Adipocyte (in vitro differentiated cells): ENCODE measurements at regions not wholly inside any gene's neighbourhood (a gene's known extent, or its start where the extent isn't known, plus 50 kb on each side); places are given as distances from the start of the nearest gene placed in this dataset.

Source experiments
- DNase-seq: peaks from one replicate; pipeline ENCODE4 v3.0.0-alpha.2; 2015; ENCODE audit warnings: low read depth
- H3K27me3 ChIP-seq: replicated peaks from 2 replicates; pipeline ENCODE4 v1.7.0; 2013; ENCODE audit warnings: mild to moderate bottlenecking, low read length, moderate library complexity; ENCODE audit not compliant: control insufficient read depth, insufficient read depth
- H3K36me3 ChIP-seq: 2 replicates; pipeline ENCODE4 v1.7.0; 2013; ENCODE audit warnings: low read length, mild to moderate bottlenecking, moderate library complexity; ENCODE audit not compliant: control insufficient read depth, insufficient read depth, severe bottlenecking
- H3K4me1 ChIP-seq: 2 replicates; pipeline ENCODE4 v1.7.0; 2013; ENCODE audit warnings: mild to moderate bottlenecking, low read length, moderate library complexity; ENCODE audit not compliant: control insufficient read depth, insufficient read depth
- H3K4me3 ChIP-seq: 2 replicates; pipeline ENCODE4 v1.7.0; 2013; ENCODE audit warnings: mild to moderate bottlenecking, low read length, moderate library complexity
- H3K9ac ChIP-seq: 2 replicates; pipeline ENCODE4 v1.7.0; 2013; ENCODE audit warnings: mild to moderate bottlenecking, low read length, moderate library complexity
- H3K9me3 ChIP-seq: 2 replicates; pipeline ENCODE4 v1.7.0; 2013; ENCODE audit warnings: mild to moderate bottlenecking, low read length, moderate library complexity; ENCODE audit not compliant: control insufficient read depth

DNA sequence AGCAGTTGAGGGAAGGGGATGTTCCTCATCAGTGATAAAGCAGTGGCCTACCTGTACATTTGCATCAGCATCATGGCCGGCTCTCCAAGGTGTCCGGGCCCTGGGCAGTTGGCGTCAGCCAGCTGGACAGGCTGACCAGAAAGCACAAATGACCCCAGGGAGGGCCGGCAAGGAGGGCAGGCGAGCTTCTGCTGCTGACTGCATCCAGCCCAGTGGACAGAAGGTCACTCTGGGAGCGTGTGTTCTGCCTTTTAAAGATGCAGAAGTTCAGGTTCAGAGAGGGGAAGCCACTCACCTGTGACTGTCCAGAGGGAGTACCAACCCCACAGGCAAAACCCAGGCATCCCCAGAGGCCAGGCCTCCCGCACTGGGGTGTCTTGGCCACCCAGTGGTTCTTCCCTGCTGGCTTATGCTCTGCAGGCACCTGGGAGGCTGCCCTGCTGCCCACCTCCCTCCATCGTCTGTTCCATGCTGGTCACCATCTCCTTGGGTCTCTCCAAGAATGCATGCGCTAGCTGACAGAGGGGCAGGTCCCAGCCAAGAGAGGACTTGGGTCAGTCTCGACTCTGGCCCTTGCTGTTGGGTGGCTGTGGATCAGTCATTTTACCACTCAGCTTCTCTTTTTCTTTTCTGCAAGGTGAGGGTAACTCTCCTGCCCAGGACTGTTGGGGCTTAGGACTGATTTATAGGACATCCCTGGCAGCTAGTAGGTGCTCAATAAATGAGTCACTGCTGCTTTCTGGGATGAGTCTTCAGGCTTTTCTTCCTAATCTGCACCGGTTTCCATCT, 89.9 kb downstream of the INHBB start:
- Histone ChIP-seq H3K9ac (no peak overlapping the region), H3K27me3 (peaks cover 15% of the 10 kb centered on the region)
- DNase-seq = no peak

DNA sequence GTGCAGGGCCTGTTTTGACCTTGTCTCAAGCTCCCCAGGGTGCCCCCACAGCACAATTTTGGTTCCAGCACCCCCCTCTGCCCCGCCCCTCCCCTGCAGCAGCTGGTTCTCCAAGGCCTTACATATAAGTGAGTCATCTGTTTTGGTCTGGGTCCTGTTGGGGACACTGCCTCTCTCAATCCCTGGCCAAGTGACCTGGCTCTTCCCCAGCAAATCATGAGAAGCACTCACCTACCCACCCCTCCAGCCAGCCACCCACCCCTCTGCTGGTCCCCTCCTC, 90.5 kb downstream of the INHBB start:
- Histone ChIP-seq H3K9me3 (no peaks in the 10 kb centered on the region), H3K9ac (no peak overlapping the region), H3K27me3 (peaks cover 15% of the 10 kb centered on the region), H3K4me3 (no peak overlapping the region), H3K36me3 (no peaks in the 10 kb centered on the region), H3K4me1 (peaks cover 45% of the 10 kb centered on the region)
- peak; percentile 38 for DNase-seq

More for the DNA sequence above, 89.9 kb downstream of the INHBB start:
- Histone ChIP-seq H3K9me3 (no peaks in the 10 kb centered on the region), H3K4me3 (no peak overlapping the region), H3K4me1 (peaks cover 45% of the 10 kb centered on the region), H3K36me3 (no peaks in the 10 kb centered on the region)

DNA sequence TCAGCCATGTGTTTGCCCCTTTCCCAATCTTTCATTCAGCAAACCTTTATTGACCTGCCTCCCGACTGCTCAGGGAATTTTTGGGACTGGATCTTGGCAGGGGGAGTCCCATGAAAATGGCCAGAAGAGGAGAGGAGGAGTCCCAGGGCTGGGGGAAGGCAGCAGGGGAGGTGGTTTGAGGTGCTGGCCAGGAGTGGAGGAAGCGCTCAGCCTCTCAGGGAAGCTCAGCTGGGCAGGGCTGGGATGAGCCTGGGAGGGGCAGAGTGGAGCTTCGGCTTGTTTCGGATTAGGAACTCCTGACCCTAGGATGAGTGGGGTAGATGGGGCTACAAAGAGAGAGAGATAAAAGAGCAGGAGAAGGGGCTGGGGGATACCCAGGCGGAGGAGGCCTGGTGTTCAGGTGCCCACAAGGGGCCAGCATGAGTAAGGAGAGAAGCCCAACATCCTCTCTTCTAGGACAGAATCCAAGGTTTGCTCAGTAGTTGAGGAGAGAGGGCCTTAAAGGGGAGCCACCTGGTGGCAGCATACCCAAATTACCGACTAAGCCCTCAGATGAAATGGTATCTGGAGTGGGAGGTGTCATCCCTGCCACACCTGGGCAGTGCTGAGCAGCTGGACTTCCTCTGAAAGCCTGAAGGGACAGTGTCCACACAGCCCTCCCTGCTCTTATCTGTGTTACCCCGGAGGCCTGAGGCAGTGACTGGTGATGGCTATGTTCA, 91.1 kb downstream of the INHBB start:
- Histone ChIP-seq H3K9ac (no peak overlapping the region), H3K9me3 (no peaks in the 10 kb centered on the region), H3K36me3 (no peaks in the 10 kb centered on the region), H3K4me1 (peaks cover 49% of the 10 kb centered on the region), H3K4me3 (no peak overlapping the region), H3K27me3 (peaks cover 14% of the 10 kb centered on the region)
- DNase-seq = peak; percentile 64

DNA sequence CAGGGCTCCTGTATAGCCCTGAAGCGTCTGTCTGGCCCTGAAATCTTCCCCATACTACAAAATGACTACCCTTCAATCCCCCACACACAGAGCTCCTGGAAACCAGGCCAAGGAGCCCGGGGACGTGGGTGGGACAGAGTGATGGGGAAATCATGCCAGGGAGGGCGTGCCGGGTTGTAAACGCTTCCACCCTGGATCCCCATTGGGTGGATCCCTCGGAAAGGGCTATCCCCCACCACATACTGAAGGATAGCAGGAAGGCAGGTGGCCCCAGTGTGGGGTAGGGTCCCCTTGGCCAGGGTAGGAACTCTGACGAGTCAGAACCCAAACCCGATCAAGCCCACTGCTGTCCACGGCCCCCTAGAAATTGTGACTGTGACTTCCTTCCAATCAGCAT, 91.7 kb downstream of the INHBB start:
- no peak overlapping the region for H3K4me3 ChIP-seq
- no peaks in the 10 kb centered on the region for H3K36me3 ChIP-seq
- no peak for DNase-seq
- peaks cover 20% of the 10 kb centered on the region for H3K27me3 ChIP-seq
- H3K9ac ChIP-seq = no peak overlapping the region
- peaks cover 53% of the 10 kb centered on the region for H3K4me1 ChIP-seq
- no peaks in the 10 kb centered on the region for H3K9me3 ChIP-seq

DNA sequence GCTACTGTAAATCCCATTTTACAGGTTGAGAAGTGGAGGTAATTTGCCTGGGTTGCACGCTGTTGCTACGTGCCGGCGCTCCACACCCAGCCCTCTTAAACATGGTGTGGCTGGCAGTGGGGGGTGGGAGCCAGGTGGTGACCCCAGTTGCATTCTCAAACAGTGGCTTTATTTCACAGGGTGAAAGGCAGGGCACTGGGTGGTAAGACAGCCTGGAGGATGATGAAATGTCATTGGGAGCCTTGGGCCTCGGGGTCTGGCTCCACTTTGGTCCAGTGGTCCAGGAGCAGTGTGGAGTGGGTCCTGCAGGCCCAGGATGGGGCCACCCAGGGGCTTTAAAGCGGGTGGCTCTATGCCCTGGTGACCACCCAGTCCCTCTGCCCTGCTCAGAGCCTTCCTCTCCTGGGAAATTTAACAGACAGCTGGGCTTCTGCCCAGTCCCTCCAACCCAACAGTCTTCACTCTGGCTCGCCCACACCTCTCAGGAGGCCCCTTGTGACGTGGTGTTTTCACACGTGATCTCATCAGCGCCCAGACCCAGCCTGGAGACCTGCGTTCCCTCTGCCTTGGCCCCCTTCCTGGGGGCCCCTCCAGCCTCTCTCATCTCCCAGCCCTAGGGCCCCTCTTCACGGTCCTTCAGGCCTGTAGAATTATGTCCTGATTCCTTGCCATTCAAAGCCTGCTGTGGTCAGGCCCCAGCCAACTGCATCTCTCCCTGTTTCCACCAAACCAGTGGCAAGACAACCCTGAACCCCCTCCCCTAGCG, 92.5 kb downstream of the INHBB start:
- H3K4me3 ChIP-seq = no peak overlapping the region
- H3K9me3 ChIP-seq = no peaks in the 10 kb centered on the region
- peaks cover 56% of the 10 kb centered on the region for H3K4me1 ChIP-seq
- H3K9ac ChIP-seq = no peak overlapping the region
- peaks cover 24% of the 10 kb centered on the region for H3K27me3 ChIP-seq
- no peaks in the 10 kb centered on the region for H3K36me3 ChIP-seq
- DNase-seq = no peak

DNA sequence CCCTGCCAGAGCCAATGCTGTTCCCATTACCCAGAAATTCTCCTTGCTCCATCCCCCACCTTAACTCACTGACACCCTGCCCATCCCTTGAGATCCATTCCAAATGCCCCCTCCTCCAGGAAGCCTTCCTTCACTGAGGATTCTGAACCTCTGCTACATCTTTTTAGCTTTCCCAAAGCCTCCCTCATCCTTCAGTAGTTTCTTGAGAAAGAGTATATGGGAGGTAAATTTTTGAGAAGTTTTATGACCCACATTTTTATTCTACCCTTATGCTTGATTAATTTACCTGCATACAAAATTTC, 93.1 kb downstream of the INHBB start:
- DNase-seq = no peak
- H3K9me3 ChIP-seq = no peaks in the 10 kb centered on the region
- H3K4me3 ChIP-seq = no peak overlapping the region
- H3K27me3 ChIP-seq = peaks cover 29% of the 10 kb centered on the region
- H3K4me1 ChIP-seq = peaks cover 56% of the 10 kb centered on the region
- no peaks in the 10 kb centered on the region for H3K36me3 ChIP-seq
- H3K9ac ChIP-seq = no peak overlapping the region

DNA sequence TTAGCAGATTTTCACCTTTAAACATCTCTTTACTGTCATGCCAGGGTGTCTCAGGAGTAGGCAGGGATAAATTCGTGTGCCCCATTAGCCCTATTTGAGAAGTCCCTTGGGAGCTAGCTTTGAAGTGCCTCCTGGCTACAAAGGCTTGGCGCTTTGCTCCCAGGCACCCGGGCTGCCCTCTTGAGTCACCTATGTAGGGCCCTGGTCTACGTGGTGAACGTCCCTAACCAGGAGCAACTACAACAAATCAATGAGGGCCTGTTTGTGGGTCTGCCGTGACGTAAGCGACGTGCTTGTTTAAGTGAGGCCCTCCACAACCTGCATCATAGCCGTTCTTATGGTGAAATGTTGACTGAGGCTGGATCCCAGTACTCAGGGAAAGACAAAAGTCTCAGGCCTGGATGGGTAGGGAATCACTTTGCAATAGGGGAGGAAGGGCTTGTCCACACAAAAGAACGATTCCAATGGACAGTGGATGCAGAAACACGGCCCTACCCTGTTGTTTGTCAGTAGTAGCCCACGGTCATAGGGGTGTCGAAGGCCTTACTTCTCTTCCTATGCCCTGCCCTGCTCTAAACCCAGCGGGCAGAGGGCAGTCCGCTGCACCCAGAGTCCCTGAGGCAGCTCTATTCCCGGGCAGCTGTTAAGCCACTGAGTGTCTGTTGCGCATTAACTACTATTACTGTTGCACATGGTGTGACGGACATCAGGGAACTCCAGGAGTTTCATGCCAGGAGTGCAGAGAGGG, 93.9 kb downstream of the INHBB start:
- Histone ChIP-seq H3K4me3 (no peak overlapping the region), H3K36me3 (no peaks in the 10 kb centered on the region), H3K9ac (no peak overlapping the region), H3K27me3 (peaks cover 35% of the 10 kb centered on the region), H3K4me1 (peaks cover 50% of the 10 kb centered on the region), H3K9me3 (no peaks in the 10 kb centered on the region)
- DNase-seq = no peak

DNA sequence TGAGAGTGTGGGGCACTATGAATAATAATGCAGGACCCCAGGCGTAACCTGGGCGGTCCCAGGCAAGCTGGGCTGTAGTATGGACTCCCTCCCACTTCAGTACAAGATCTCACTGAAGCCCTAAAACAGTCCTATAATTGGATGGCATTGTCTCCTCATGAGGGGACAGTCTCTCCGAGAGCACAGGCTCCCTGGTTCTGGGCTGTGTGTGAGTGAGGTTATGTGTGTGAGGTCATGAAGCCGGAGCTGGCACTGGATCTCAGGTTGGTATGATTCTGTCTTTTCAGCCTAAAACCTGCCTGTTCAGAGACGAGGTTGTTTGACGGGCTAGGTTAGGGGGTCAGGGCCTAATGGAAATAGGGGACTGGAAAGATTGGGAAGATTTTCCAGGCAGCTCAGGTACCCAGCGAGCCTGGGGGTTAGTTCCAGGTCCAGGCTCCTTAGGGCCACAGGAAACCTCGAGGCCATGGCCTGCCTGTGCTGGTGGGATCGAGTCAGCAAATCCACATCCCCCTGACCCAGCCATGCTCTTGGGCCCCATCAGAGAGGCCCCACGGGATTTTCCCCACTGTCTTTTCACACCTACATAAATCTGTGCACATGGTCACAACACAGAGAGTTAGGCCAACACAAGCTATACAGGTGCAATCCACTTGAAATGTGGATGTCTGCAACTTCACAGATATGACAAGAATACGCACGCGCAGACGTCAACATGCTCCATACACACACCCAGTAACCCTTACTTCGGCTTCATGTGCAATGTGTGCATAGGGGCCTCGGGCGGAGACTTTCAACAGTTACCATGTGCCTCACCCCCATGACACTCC, 94.8 kb downstream of the INHBB start:
- Histone ChIP-seq H3K4me1 (peaks cover 40% of the 10 kb centered on the region), H3K9me3 (no peaks in the 10 kb centered on the region), H3K9ac (no peak overlapping the region), H3K27me3 (peaks cover 35% of the 10 kb centered on the region), H3K36me3 (no peaks in the 10 kb centered on the region), H3K4me3 (no peak overlapping the region)
- DNase-seq = no peak

DNA sequence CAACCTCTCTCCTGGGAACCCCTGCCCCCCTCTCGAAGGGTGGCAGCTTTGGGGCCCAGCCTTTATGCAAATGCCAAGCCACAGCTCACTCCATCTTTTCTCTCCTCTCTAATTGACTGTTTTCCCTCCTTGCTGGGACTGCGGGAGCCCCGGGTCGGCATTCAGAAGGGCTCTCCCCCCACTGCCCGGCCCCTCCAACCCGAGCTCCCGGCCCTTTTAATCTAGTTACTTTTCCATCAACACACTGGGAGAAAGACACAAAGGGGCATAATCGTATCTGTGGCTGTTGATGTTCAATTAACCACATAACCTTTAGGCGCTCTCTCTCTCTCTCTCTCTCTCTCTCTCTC, 95.4 kb downstream of the INHBB start:
- peaks cover 36% of the 10 kb centered on the region for H3K27me3 ChIP-seq
- no peaks in the 10 kb centered on the region for H3K9me3 ChIP-seq
- H3K4me1 ChIP-seq = peaks cover 35% of the 10 kb centered on the region
- H3K4me3 ChIP-seq = no peak overlapping the region
- DNase-seq = no peak
- no peaks in the 10 kb centered on the region for H3K36me3 ChIP-seq
- H3K9ac ChIP-seq = no peak overlapping the region

DNA sequence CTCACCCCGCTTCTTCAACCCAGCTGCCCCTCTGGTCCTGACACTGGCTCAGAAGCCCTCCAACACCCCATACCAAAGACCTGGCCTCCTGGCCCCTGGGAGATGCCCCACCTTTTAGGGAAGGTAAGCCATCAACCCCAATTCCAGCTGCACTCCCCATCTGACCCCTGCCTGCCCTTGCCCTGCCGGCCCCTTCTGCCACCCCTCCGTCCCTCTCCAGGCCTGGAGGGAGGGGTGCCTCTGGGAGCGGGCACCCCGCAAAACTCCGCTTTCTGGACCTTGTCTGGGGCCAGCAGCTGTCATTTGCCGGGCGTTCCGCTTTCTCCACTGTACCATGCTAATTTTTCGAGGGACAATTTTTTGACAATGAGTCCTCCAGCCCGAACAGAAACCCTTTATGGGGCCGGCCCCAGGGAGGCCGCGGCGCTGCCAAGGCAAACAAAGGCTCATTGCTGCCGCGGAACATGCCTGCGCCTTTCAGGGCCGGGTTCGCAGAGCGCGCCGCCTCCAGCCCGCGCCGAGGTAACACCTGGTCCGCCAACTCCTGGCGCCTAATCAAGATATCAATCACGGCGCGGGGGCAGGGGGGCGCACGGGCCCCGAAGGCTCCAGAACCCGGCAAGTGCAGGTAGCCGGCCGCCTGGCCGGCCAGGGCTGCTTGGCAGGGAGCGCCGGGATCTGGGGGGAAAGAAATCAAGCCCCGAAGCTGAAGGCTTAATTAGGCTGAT, 96.0 kb downstream of the INHBB start:
- peak overlapping the region; percentile 57 for H3K4me3 ChIP-seq
- peaks cover 30% of the 10 kb centered on the region for H3K4me1 ChIP-seq
- peak; percentile 77 for DNase-seq
- peaks cover 38% of the 10 kb centered on the region for H3K27me3 ChIP-seq
- no peaks in the 10 kb centered on the region for H3K36me3 ChIP-seq
- H3K9ac ChIP-seq = no peak overlapping the region
- no peaks in the 10 kb centered on the region for H3K9me3 ChIP-seq
